ENCODE measurements at regions not wholly inside any gene's neighbourhood (a gene's known extent, or its start where the extent isn't known, plus 50 kb on each side); places are given as distances from the start of the nearest gene placed in this dataset.

- DNase-seq (ENCODE audit: low read depth in 2 of 2, low spot score in 1 of 2): no peak
Observed at GRCh38 chr18:46265196-46266156, 161.3 kb downstream of the HAUS1 start.

GRCh38 chr18:46266473-46266872 lies 162.3 kb downstream of the HAUS1 start:
- no peak for DNase-seq (ENCODE audit: low read depth in 2 of 2, low spot score in 1 of 2)

GRCh38 chr18:46268671-46269070 lies 164.5 kb downstream of the HAUS1 start:
- DNase-seq (ENCODE audit: low read depth in 2 of 2, low spot score in 1 of 2): no peak

DNA sequence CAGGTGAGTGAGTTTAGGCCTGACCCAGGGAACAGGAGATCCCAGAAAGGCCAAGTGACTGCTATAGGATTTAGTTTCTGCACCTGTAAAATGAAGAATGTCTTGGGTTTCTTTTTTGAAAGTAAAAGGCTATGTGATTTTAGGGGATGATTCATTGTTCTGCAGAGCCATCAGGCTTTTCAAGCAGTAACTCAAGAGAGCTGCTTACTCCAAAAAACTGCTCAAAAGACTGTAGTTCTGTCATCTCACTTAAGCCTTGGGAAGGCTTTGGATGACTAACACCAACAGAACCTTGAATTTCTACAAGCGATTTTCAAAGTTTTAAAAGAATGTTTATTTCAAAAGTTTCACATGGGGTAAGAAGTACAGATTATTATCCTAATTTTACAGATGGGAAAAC lies 165.1 kb downstream of the HAUS1 start:
- DNase-seq (ENCODE audit: low read depth in 2 of 2, low spot score in 1 of 2): no peak

DNA sequence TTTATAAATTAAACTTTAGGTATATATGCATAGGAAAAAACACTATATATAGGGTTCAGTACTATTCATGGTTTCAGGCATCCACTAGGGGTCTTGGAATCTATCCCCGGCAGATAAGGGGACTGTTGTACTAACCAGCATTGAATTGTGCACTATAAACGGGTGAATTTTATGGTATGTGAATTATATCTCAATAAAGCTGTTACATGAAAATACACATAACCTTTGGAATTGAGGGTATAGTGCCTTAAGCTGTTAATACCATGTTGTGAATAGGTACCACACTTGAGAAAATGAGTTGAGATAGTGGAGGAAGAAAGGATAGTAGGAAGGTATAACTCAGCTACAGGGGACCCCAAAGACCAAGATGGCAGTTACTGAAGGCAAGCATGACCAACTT lies 167.3 kb downstream of the HAUS1 start:
- DNase-seq (ENCODE audit: low read depth in 2 of 2, low spot score in 1 of 2): no peak

- no peak for DNase-seq (ENCODE audit: low read depth in 2 of 2, low spot score in 1 of 2)
Observed at GRCh38 chr18:46273861-46274260, 169.7 kb downstream of the HAUS1 start.

DNA sequence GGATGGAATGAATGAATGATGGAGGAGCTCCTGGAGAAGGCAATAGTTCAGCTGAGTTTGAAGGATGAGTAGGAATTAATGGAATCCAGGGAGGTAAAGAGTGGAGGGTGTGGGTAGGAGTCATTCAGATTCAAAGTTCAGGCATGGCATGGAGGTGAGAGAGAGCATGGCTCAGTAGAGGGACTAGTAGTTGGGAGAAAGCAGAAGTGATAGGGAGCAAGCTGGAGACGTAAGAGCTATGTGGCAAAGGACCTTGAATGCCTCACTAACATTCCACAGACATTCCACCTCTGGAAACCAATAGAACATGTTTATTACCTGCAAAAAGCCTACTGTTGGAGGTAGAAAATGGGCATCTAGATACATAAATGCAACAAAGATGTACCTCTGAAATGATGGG lies 170.1 kb downstream of the HAUS1 start:
- no peak for DNase-seq (ENCODE audit: low read depth in 2 of 2, low spot score in 1 of 2)

- no peak for DNase-seq (ENCODE audit: low read depth in 2 of 2, low spot score in 1 of 2)
Observed at GRCh38 chr18:46275370-46275769, 171.2 kb downstream of the HAUS1 start.

GRCh38 chr18:46276748-46277147 lies 172.6 kb downstream of the HAUS1 start:
- no peak for DNase-seq (ENCODE audit: low read depth in 2 of 2, low spot score in 1 of 2)

DNA sequence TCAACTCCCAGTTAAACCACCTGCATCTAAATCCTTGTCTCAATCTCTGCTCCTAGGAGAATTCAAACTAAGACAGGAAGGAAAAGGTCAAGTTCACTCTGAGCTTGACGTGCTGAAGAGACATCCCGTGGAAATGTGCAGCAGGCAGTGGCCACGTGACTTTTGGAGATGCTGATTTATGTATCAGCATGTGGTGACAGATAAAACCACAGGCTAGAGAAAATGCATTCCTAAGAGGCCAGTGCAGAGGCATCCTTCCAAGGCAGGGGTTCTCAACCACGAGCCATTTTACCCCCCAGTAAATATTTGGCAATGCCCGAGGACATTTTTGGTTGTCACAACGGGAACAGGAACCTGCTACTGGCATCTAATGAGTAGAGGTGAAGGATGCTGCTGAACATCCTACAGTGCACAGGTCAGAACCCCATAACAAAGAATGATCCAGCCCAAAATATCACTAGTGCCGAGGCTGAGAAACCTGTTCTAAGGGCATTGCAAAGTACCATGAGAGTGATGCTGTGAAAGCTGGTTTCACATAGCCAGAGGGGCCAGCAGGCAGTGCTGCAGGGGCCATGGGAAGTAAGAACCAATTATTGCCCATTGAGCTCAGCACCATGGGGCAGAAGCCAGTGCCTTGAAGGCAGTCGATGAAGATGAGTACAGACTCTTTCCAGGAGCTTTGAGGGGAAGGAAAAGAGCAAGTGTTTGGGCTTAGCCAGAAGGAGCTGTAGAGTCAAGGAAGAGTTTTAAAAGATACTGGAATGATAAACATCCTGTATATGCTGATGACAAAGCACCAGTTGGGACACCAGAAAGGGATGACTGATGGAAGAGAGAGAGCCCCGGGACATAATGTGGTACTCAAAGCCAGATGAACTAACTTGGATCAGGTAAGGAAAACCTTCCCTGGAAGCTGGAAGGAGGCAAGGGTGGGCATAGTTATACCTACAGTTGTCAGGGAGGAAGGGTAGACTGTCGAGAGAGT lies 174.6 kb downstream of the HAUS1 start:
- DNase-seq (ENCODE audit: low read depth in 2 of 2, low spot score in 1 of 2): no peak

GRCh38 chr18:46279673-46280072 lies 175.5 kb downstream of the HAUS1 start:
- no peak for DNase-seq (ENCODE audit: low read depth in 2 of 2, low spot score in 1 of 2)

GRCh38 chr18:46281185-46282176 lies 177.3 kb downstream of the HAUS1 start:
- DNase-seq (ENCODE audit: low read depth in 2 of 2, low spot score in 1 of 2): no peak

GRCh38 chr18:46282177-46282570 lies 178.0 kb downstream of the HAUS1 start:
- DNase-seq (ENCODE audit: low read depth in 2 of 2, low spot score in 1 of 2): no peak

- no peak for DNase-seq (ENCODE audit: low read depth in 2 of 2, low spot score in 1 of 2)
Observed at GRCh38 chr18:46282646-46283045, 178.5 kb downstream of the HAUS1 start.

DNA sequence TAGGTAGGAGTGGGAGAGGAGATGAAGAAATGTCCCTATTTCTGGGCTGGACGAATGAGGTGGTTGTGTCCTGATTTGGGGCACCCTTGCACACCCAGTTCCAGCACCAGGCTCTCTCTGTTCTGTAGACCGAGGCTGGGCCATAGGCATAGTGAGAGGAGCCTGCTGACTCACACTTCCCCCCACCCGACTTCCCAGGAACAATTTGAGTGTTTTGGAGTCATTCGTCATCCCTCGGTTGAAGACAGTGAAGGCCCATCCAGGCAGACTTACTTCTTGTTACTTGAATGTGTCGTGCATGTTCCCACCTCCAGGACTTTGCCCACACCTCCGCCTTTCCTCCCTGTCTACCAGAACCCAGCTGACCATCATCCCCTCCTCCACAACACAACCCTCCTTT lies 179.1 kb downstream of the HAUS1 start:
- DNase-seq (ENCODE audit: low read depth in 2 of 2, low spot score in 1 of 2): no peak

- DNase-seq (ENCODE audit: low read depth in 2 of 2, low spot score in 1 of 2): no peak
Observed at GRCh38 chr18:46283895-46284295, 179.7 kb downstream of the HAUS1 start.

- no peak for DNase-seq (ENCODE audit: low read depth in 2 of 2, low spot score in 1 of 2)
Observed at GRCh38 chr18:46289463-46289862, 185.3 kb downstream of the HAUS1 start.

GRCh38 chr18:46289931-46290330 lies 185.7 kb downstream of the HAUS1 start:
- no peak for DNase-seq (ENCODE audit: low read depth in 2 of 2, low spot score in 1 of 2)

- no peak for DNase-seq (ENCODE audit: low read depth in 2 of 2, low spot score in 1 of 2)
Observed at GRCh38 chr18:46290440-46291020, 186.3 kb downstream of the HAUS1 start.

DNA sequence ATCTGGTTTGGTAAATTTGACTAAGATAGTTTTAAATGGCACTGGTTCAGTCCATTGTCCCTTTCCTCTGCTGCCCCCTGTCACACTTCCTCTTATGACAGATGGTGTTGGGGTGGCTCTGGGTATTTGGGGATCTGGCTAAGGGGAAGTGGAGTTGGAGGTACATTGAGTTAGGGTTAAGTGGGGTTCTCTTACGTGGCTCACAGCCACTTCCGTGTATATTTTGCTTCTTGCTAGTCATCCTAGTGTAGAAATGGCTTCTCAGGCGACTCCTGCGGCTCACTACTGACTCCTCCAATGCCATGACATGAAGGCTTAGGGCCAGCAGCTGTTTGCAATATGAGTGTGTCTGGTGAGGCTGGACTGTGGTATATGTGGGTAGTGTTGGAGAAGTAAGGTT lies 187.0 kb downstream of the HAUS1 start:
- DNase-seq (ENCODE audit: low read depth in 2 of 2, low spot score in 1 of 2): no peak
